ENCODE measurements at regions not wholly inside any gene's neighbourhood (a gene's known extent, or its start where the extent isn't known, plus 50 kb on each side); places are given as distances from the start of the nearest gene placed in this dataset.

- TF ChIP-seq POLR2A (IDR thresholded peaks at IDR 0.05; ENCODE audit: low read length) (no peak), GATA1 (IDR thresholded peaks at IDR 0.05; ENCODE audit: low read depth, low read length) (no peak)
These were observed 317.2 kb downstream of the DEPDC1B start for GRCh38 chr5:60382716-60383115.

Data from erythroblast (primary cell).